HS-5 (cell line): ENCODE measurements at regions not wholly inside any gene's neighbourhood (a gene's known extent, or its start where the extent isn't known, plus 50 kb on each side); places are given as distances from the start of the nearest gene placed in this dataset.
"Not testable (repeated sequence)": the region's sequence is repeated elsewhere in the genome, so short reads cannot be mapped to it uniquely, and the experiment has no call there.

Source experiments
- DNase-seq: peaks from one replicate; pipeline ENCODE4 v3.0.0-alpha.2; 2012; ENCODE audit warnings: low read depth

- DNase-seq, result no peak
Measured at GRCh38 chr2:129468879-129469278, 510.6 kb upstream of the RAB6C start.

- DNase-seq, result no peak
Measured at GRCh38 chr2:129469389-129469788, 510.1 kb upstream of the RAB6C start.

DNA sequence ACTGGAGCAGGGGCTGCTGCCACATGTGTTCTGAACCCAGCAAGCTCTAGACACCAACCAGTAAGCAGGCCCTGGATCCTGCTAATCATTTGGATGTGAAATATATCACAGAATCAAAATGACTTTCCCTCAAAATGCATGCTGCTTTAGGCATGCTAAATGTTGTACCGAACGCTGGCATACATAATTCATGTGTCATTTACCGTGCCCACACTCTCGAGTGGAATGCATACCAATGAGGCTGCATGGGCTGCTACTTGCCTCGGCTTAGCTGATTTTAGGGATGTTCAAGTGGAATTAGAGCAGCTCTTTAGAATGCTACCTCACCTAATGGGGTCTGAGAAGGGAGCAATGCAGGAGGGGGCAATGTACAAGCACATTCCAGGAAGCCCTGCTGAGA lies 509.6 kb upstream of the RAB6C start:
- DNase-seq, result no peak

DNA sequence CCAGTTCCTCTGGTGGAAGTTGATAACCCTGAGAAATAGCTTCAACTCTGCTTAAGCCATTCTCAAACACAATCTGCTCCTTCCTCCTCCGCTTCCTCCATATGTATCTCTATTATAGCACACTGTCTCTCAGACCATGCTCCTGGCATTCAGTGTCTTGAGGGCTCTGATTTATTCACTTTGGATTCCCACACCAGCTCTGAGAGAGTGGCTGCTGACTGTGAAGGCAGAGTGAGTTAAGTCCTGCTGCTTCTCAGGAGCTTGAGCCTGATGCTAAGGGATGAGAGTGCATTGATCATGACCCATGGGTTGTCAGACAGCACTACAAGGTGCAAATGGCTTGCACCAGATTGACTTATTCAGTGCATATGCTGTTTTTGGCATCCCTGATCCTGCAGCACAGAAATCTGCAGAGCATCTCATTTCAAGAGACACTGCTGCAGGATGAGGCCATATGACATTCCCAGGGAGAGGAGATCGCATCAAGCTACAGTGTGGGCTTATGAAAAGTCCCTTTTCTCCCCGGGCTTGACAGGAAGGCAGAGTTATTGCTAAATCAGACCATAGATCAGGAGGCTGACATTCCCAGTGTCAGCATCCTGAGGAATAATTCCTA lies 500.5 kb upstream of the RAB6C start:
- no peak for DNase-seq

DNA sequence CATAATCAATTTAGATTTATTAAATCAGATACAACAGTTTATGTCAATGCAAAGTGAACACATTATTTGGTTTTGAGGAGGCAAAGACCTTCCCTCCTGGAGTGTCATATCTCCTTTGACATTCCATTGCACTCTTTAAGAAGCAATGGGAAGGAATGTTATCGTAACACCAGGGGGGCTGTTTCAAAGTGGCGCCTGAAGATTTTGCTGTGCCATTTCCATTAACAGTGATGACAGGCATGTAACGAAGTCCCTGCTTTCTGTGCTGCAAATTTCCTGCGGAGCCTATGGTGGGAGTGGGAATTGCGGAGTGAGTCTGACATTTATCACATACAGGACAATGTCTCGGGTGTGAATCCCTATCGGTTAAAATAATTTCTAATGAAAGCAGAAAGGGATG lies 499.6 kb upstream of the RAB6C start:
- DNase-seq, result no peak

GRCh38 chr2:129480790-129481189 lies 498.7 kb upstream of the RAB6C start:
- no peak for DNase-seq

- DNase-seq, result no peak
Measured at GRCh38 chr2:129481306-129482219, 497.9 kb upstream of the RAB6C start.

GRCh38 chr2:129482626-129483025 lies 496.8 kb upstream of the RAB6C start:
- no peak for DNase-seq

DNA sequence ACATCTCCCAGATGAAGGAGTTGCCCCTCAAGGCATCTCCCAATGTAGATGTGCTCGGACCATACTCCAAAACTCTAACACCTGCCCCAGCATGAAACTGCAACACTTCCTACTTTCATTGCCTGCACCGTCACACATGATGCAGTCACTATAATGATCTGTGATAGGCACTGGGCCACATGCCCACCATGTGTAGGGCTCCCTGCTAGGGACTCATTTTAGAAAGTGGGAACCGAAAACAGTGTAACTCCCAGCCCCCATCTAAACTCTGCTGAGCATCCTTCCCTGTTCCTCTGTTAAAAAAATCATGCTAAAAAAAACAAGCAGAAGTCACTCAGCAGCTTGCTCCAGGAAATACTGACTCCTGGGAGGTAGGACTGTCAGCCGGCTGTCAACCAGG lies 496.1 kb upstream of the RAB6C start:
- no peak for DNase-seq

GRCh38 chr2:129484999-129485897 lies 494.2 kb upstream of the RAB6C start:
- DNase-seq, result no peak

GRCh38 chr2:129488376-129488775 lies 491.1 kb upstream of the RAB6C start:
- DNase-seq, result no peak

GRCh38 chr2:129490641-129491040 lies 488.8 kb upstream of the RAB6C start:
- DNase-seq, result no peak

DNA sequence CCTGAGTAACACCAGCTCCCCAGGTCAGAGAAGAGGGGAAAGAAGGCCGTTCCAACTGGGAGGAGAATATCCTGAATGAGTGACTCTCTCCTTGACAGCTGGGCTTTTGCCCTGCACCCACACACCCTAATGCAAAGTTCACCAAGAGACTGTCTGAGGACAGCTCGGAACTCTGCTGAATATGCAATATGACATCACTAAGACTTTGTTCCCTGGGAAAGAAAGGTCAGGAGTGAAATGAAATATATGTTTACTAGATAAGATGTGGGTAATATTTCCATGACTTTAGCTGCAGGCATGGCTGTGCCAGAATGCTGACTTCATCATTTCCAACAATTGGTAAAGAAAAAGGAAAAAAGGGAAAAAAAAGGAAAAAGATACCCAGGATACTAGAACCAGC lies 488.2 kb upstream of the RAB6C start:
- DNase-seq, result no peak

- DNase-seq, result no peak
Measured at GRCh38 chr2:129492548-129492947, 486.9 kb upstream of the RAB6C start.

DNA sequence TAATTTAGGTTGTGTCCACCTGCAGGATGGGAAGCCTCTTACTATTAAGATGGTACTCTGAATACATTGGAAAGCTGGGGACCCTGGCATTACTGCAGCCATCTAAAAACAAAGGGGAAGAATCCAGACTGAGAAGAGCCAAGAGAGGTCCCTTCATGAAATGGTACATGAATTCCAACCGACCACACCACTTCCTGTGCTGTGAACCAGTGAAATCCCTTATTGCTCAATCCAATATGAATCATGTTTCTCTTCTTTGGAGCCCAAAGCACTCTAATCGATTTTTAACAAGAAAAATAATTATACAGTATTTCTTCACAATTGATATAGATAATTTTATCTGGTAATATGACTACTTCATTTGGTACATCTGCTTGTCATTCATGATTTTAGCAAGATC lies 479.7 kb upstream of the RAB6C start:
- no peak for DNase-seq

DNA sequence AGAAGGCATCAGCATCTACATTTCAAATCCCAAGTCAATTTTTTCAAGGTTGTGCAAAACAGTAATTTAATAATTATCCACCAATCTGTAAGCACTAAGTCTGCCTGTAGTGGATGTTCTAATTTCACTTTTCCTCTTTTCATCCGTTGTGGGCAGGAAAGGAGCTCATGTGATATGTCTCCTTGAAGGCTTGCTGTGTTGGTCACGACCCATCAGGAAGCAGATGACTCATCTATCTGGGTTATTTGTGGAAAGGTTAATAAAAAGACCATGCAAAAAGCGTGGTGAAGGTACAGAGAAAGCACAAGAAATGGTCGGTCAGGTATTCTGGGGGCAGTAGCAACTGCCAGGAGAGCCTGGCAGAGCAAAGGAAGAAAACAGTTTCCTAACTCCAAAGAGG lies 476.7 kb upstream of the RAB6C start:
- no peak for DNase-seq

- no peak for DNase-seq
Measured at GRCh38 chr2:129504646-129505045, 474.8 kb upstream of the RAB6C start.

- no peak for DNase-seq
Measured at GRCh38 chr2:129518937-129519336, 460.5 kb upstream of the RAB6C start.

DNA sequence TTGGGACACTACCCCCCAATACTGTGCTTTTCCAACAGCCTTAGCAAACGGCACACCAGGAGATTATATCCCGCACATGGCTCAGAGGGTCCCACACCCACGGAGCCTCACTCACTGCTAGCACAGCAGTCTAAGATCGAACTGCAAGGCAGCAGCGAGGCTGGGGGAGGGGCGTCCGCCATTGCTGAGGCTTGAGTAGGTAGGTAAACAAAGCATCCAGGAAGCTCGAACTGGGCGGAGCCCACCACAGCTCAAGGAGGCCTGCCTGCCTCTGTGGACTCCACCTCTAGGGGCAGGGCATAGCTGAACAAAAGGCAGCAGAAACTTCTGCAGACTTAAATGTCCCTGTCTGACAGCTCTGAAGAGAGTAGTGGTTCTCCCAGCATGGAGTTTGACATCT lies 447.3 kb upstream of the RAB6C start:
- not testable (repeated sequence) for DNase-seq

DNA sequence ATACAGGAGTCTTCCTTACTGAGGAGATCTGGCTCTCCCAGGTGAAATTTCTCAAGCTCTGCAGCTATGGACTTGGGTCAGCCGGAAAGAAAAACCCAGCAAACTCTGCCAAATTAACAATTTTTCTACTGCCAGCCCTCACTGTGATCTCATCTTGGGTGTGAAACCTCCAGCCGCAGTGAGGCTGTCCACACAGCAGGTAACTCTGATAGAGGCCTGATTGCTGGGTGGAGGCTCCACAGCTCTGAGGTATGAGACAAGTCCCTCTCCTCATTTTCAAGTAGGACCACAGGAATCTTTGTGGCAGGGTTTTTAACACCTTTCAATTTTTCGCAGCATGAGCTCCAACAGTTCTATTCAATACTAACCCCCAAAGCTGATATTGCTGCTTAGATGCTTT lies 430.6 kb upstream of the RAB6C start:
- no peak for DNase-seq

DNA sequence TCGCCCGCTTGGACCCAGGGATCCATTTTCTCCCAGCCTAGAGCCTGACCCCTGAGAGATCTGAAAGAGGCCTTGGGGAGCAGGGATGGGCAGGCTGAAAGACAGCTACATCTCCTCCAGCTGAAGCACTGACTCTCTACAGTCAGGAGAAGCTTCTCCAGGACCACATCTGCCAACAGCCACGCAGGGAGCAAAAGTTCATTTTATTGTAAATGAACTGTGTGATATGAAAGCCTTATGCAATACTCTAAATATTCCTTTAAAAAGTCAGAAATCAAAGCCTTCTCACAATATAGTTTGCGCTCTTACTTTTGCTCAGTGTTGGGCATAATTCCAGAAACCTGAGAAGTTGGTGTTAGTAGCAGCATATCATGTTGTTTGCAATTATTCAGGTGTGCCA lies 428.9 kb upstream of the RAB6C start:
- DNase-seq, result no peak

- DNase-seq, result no peak
Measured at GRCh38 chr2:129554373-129554772, 425.1 kb upstream of the RAB6C start.

GRCh38 chr2:129559101-129559500 lies 420.4 kb upstream of the RAB6C start:
- no peak for DNase-seq
